Upper lobe of left lung (tissue), 4 donors: ENCODE measurements at regions not wholly inside any gene's neighbourhood (a gene's known extent, or its start where the extent isn't known, plus 50 kb on each side); places are given as distances from the start of the nearest gene placed in this dataset.

Source experiments
- POLR2A ChIP-seq, 4 donors: fragments of 450-650 bp; IDR thresholded peaks; one replicate each; pipeline ENCODE4 v1.5.1; 2016 to 2017; ENCODE audit warnings: antibody characterized with exemption in 4 of 4, mild to moderate bottlenecking in 2 of 4
- TF ChIP-seq, protein P1 (sequence below), 6 experiments: fragments of 450-650 bp in 4 of 6; fragments of 200-600 bp in 2 of 6; sonication (generic) in 2 of 6; IDR thresholded peaks; one replicate each; pipeline ENCODE4 v1.5.1; 2016 to 2019; ENCODE audit warnings: antibody characterized with exemption in 6 of 6

DNA sequence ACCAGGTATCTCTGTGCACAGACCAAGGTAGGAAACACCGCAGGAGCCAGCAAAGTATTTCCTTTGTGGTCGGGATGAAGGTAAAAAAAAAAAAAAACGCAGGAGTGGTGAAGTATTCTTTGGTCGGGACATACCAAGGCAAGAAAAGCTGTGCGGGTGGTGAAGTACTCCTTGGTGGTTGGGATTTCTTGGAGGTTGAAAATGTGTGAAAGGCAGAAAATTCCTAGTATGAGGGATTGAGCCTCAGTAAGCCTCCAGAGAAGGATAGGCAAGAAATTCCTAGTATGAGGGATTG is 802.6 kb downstream of the PLA2G4A start:
- TF ChIP-seq, protein P1, sequence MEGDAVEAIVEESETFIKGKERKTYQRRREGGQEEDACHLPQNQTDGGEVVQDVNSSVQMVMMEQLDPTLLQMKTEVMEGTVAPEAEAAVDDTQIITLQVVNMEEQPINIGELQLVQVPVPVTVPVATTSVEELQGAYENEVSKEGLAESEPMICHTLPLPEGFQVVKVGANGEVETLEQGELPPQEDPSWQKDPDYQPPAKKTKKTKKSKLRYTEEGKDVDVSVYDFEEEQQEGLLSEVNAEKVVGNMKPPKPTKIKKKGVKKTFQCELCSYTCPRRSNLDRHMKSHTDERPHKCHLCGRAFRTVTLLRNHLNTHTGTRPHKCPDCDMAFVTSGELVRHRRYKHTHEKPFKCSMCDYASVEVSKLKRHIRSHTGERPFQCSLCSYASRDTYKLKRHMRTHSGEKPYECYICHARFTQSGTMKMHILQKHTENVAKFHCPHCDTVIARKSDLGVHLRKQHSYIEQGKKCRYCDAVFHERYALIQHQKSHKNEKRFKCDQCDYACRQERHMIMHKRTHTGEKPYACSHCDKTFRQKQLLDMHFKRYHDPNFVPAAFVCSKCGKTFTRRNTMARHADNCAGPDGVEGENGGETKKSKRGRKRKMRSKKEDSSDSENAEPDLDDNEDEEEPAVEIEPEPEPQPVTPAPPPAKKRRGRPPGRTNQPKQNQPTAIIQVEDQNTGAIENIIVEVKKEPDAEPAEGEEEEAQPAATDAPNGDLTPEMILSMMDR (IDR thresholded peaks at IDR 0.05) = no peak
- no peak for TF ChIP-seq POLR2A (IDR thresholded peaks at IDR 0.05)
